Activated CD4-positive, alpha-beta T cell treated with anti-CD3 and anti-CD28 coated beads, Interleukin-2, amount 10 ng/mL, durations not matched to agents 24 days and 14 days (primary cell): ENCODE measurements at regions not wholly inside any gene's neighbourhood (a gene's known extent, or its start where the extent isn't known, plus 50 kb on each side); places are given as distances from the start of the nearest gene placed in this dataset.

Experiments
- DNase-seq: peaks from one replicate; pipeline ENCODE4 v3.0.0; 2022
- H3K27ac Mint-ChIP-seq: one replicate; pipeline ENCODE4 v1.8.0; 2022; ENCODE audit warnings: mild to moderate bottlenecking, mixed read lengths
- H3K27me3 Mint-ChIP-seq: one replicate; pipeline ENCODE4 v1.8.0; 2022; ENCODE audit warnings: mixed read lengths
- H3K36me3 Mint-ChIP-seq: one replicate; pipeline ENCODE4 v1.8.0; 2022; ENCODE audit warnings: low read depth, mild to moderate bottlenecking, mixed read lengths
- H3K4me1 Mint-ChIP-seq: one replicate; pipeline ENCODE4 v1.8.0; 2021; ENCODE audit warnings: mixed read lengths
- H3K4me3 Mint-ChIP-seq: one replicate; pipeline ENCODE4 v1.8.0; 2022; ENCODE audit warnings: mild to moderate bottlenecking, moderate library complexity, mixed read lengths
- H3K9me3 Mint-ChIP-seq: one replicate; pipeline ENCODE4 v1.8.0; 2021; ENCODE audit warnings: mixed read lengths
- intact Hi-C: fragments of 100-400 bp; cut with micrococcal nuclease; formaldehyde crosslinking; loops from one replicate; pipeline ENCODE4 v1.15.1; 2023

GRCh38 chr2:8256905-8257304 lies 425.0 kb upstream of the ID2 start:
- Mint-ChIP-seq H3K27me3 (peaks cover 9% of the 10 kb centered on the region), H3K4me3 (no peak overlapping the region)
- DNase-seq: no peak

DNA sequence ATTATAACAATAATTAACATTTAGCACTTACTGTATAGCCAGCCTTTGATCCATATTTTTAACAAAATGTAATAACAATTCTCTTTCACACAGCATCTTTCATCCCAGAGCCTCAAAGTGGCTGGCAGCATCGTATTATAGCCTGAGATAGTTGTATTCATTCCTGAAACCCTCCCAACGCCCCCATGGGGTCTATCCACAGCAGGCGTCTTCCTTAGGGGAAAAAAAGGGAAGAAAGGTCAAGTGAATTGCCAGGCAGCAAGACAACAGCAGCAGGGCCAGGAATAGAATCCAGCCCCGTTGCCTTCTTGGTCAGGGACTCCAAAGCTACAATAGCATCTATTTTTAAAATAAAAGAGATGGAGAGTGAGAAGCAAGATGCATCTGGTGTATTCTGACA lies 424.4 kb upstream of the ID2 start:
- H3K36me3 Mint-ChIP-seq: peaks cover under 1% of the 10 kb centered on the region
- peaks cover 11% of the 10 kb centered on the region for H3K4me1 Mint-ChIP-seq
- H3K4me3 Mint-ChIP-seq: no peak overlapping the region
- peaks cover 3% of the 10 kb centered on the region for H3K9me3 Mint-ChIP-seq
- intact Hi-C loops: no loop called here
- no peak overlapping the region for H3K27ac Mint-ChIP-seq
- H3K27me3 Mint-ChIP-seq: peaks cover 9% of the 10 kb centered on the region
- no peak for DNase-seq

More at GRCh38 chr2:8256905-8257304, 425.0 kb upstream of the ID2 start:
- peaks cover 2% of the 10 kb centered on the region for H3K36me3 Mint-ChIP-seq
- H3K27ac Mint-ChIP-seq: no peak overlapping the region
- H3K4me1 Mint-ChIP-seq: peaks cover 11% of the 10 kb centered on the region
- intact Hi-C loops: no loop called here
- H3K9me3 Mint-ChIP-seq: peaks cover 3% of the 10 kb centered on the region

GRCh38 chr2:8258406-8258805 lies 423.4 kb upstream of the ID2 start:
- H3K27me3 Mint-ChIP-seq: peaks cover 9% of the 10 kb centered on the region
- no peak for DNase-seq
- no peaks in the 10 kb centered on the region for H3K36me3 Mint-ChIP-seq
- no peak overlapping the region for H3K27ac Mint-ChIP-seq
- intact Hi-C loops: no loop called here
- H3K4me1 Mint-ChIP-seq: peaks cover 13% of the 10 kb centered on the region
- no peak overlapping the region for H3K4me3 Mint-ChIP-seq
- H3K9me3 Mint-ChIP-seq: peaks cover 3% of the 10 kb centered on the region

- Mint-ChIP-seq H3K27ac (no peak overlapping the region), H3K36me3 (no peaks in the 10 kb centered on the region), H3K9me3 (peaks cover 8% of the 10 kb centered on the region), H3K27me3 (peaks cover 9% of the 10 kb centered on the region), H3K4me1 (peaks cover 8% of the 10 kb centered on the region), H3K4me3 (no peak overlapping the region)
- intact Hi-C loops: no loop called here
- DNase-seq: no peak
Observed at GRCh38 chr2:8259106-8259840, 422.6 kb upstream of the ID2 start.

GRCh38 chr2:8259841-8260178 lies 422.0 kb upstream of the ID2 start:
- DNase-seq: no peak
- H3K27me3 Mint-ChIP-seq: peaks cover 9% of the 10 kb centered on the region
- no peak overlapping the region for H3K27ac Mint-ChIP-seq
- H3K9me3 Mint-ChIP-seq: peaks cover 8% of the 10 kb centered on the region
- intact Hi-C loops: no loop called here
- no peak overlapping the region for H3K4me3 Mint-ChIP-seq
- H3K36me3 Mint-ChIP-seq: no peaks in the 10 kb centered on the region
- peaks cover 5% of the 10 kb centered on the region for H3K4me1 Mint-ChIP-seq

- peaks cover 9% of the 10 kb centered on the region for H3K27me3 Mint-ChIP-seq
- H3K4me1 Mint-ChIP-seq: peaks cover 5% of the 10 kb centered on the region
- H3K4me3 Mint-ChIP-seq: no peak overlapping the region
- intact Hi-C loops: no loop called here
- H3K9me3 Mint-ChIP-seq: peaks cover 8% of the 10 kb centered on the region
- no peak overlapping the region for H3K27ac Mint-ChIP-seq
- no peak for DNase-seq
- no peaks in the 10 kb centered on the region for H3K36me3 Mint-ChIP-seq
Observed at GRCh38 chr2:8260213-8260612, 421.6 kb upstream of the ID2 start.

DNA sequence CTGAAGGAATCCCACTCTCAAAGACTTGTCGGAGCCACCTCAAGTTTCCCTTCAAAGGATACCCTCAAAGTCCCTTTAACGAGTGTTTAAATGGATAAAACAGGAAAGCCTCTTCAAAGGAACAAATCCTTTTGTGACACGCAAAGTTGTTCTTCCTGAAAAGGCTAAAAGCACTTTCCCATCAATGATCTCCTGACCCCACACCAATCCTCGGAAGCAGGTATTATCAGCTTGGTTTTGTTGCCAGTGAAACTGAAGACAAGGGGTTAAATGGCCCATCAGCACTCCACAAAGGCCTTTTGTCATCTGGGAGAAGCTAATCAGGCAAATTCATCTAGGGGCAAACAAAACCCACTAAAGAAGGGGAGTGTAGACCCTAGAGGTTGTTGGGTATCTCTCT lies 418.0 kb upstream of the ID2 start:
- Mint-ChIP-seq H3K36me3 (no peaks in the 10 kb centered on the region), H3K27me3 (peaks cover 6% of the 10 kb centered on the region), H3K27ac (no peak overlapping the region), H3K9me3 (peaks cover 4% of the 10 kb centered on the region), H3K4me1 (peaks cover 9% of the 10 kb centered on the region), H3K4me3 (no peak overlapping the region)
- intact Hi-C loops: no loop called here
- DNase-seq: no peak

DNA sequence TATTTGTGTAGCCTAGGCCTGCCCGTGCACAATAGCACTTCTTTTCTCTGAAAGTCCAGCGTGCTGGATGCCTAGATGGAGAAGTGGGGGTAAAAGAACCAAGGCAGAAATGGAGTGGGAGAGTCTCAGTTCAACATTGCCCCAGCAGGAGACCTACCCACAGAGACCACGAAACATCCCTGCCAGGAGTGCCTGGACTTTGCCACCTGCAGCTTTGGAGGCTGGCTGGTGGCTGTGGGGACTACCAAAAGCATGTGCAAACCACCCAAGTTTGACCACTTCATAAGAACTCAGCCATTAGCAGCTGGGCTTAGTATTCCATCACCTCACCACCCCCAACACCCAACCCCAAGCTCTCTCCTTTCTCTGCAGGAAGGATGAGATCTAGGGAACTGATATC lies 416.9 kb upstream of the ID2 start:
- Mint-ChIP-seq H3K4me3 (no peak overlapping the region), H3K9me3 (peaks cover 4% of the 10 kb centered on the region), H3K27ac (no peak overlapping the region), H3K4me1 (peaks cover 9% of the 10 kb centered on the region), H3K27me3 (peaks cover 5% of the 10 kb centered on the region), H3K36me3 (no peaks in the 10 kb centered on the region)
- DNase-seq: no peak
- intact Hi-C loops: no loop called here

GRCh38 chr2:8265476-8266226 lies 416.2 kb upstream of the ID2 start:
- Mint-ChIP-seq H3K27ac (no peak overlapping the region), H3K4me3 (no peak overlapping the region), H3K27me3 (peaks cover 3% of the 10 kb centered on the region), H3K4me1 (peaks cover 9% of the 10 kb centered on the region), H3K9me3 (peaks cover 10% of the 10 kb centered on the region), H3K36me3 (no peaks in the 10 kb centered on the region)
- DNase-seq: no peak
- intact Hi-C loops: no loop called here

- Mint-ChIP-seq H3K36me3 (no peaks in the 10 kb centered on the region), H3K9me3 (peaks cover 17% of the 10 kb centered on the region), H3K4me1 (peaks cover 9% of the 10 kb centered on the region), H3K27ac (no peak overlapping the region), H3K27me3 (no peaks in the 10 kb centered on the region), H3K4me3 (no peak overlapping the region)
- no peak for DNase-seq
- intact Hi-C loops: no loop called here
Observed at GRCh38 chr2:8266563-8266962, 415.3 kb upstream of the ID2 start.

- no peak for DNase-seq
- Mint-ChIP-seq H3K27ac (no peak overlapping the region), H3K4me3 (no peak overlapping the region), H3K9me3 (peaks cover 21% of the 10 kb centered on the region), H3K4me1 (peaks cover 9% of the 10 kb centered on the region), H3K36me3 (no peaks in the 10 kb centered on the region), H3K27me3 (no peaks in the 10 kb centered on the region)
- intact Hi-C loops: no loop called here
Observed at GRCh38 chr2:8267048-8267447, 414.8 kb upstream of the ID2 start.

GRCh38 chr2:8267721-8268120 lies 414.1 kb upstream of the ID2 start:
- DNase-seq: no peak
- Mint-ChIP-seq H3K9me3 (peaks cover 27% of the 10 kb centered on the region), H3K27me3 (no peaks in the 10 kb centered on the region), H3K4me1 (peaks cover 9% of the 10 kb centered on the region), H3K4me3 (no peak overlapping the region), H3K27ac (no peak overlapping the region), H3K36me3 (no peaks in the 10 kb centered on the region)
- intact Hi-C loops: no loop called here

DNA sequence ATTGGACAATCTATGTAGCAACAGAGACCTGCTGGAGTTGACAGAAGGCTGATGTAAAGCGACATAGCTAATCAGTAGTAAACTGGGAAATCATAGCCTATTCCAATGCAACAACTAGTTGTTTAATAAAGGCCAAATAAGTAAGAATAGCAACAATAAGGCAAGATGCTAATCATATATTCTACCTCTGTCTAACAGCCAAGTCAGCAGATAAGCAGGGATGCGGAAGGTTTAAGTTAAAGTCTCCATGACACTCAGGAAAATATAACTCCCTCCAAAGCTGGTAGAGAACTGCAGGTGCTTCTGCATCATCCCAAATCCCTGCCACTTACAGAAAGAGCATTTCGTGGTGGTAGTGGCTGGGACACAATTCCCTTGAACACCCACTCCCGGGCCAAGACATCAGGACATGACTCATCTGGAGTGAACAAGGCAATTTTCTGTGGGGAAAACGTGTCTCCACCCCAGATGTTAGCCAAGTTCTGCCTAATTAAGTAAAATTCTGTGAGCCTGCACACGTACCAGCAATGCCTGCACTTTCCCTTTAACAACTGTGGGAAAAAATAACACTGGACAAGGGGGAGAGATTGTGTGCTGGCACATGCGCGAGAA lies 413.6 kb upstream of the ID2 start:
- peaks cover 8% of the 10 kb centered on the region for H3K4me1 Mint-ChIP-seq

DNA sequence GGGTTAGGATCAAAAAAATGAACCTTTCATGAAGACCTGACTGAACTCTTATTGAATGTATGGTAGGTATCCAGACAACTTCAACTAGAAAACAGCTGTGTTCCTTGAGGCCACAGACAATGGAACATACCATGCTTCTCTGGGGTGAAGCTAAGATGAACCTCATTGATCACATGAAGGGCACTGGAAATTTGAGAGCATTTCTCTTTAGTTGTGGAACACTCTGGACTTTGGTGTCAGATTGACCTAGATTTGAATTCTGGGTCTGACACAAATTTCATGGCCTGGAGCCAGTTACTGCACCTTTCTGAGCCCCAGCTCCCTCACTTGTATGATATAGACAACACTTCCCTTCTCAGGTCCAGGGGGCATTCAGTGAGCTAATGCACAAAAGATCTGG lies 411.2 kb upstream of the ID2 start:
- H3K9me3 Mint-ChIP-seq: peaks cover 28% of the 10 kb centered on the region
- H3K4me3 Mint-ChIP-seq: no peak overlapping the region
- DNase-seq: no peak
- peaks cover 8% of the 10 kb centered on the region for H3K4me1 Mint-ChIP-seq
- peak overlapping the region; percentile 42 for H3K27ac Mint-ChIP-seq
- peaks cover 2% of the 10 kb centered on the region for H3K27me3 Mint-ChIP-seq
- intact Hi-C loops: no loop called here
- peaks cover 3% of the 10 kb centered on the region for H3K36me3 Mint-ChIP-seq

More for the DNA sequence above, 413.6 kb upstream of the ID2 start:
- Mint-ChIP-seq H3K4me3 (no peak overlapping the region), H3K27ac (no peak overlapping the region), H3K36me3 (no peaks in the 10 kb centered on the region), H3K9me3 (peaks cover 29% of the 10 kb centered on the region), H3K27me3 (no peaks in the 10 kb centered on the region)
- DNase-seq: no peak
- intact Hi-C loops: no loop called here
